ENCODE measurements at regions not wholly inside any gene's neighbourhood (a gene's known extent, or its start where the extent isn't known, plus 50 kb on each side); places are given as distances from the start of the nearest gene placed in this dataset.
"Not testable (repeated sequence)": the region's sequence is repeated elsewhere in the genome, so short reads cannot be mapped to it uniquely, and the experiment has no call there.

- TF ChIP-seq CTCF (IDR thresholded peaks at IDR 0.05; ENCODE audit: insufficient read depth, missing control alignments) = no peak
- DNase-seq (ENCODE audit: insufficient read length, low spot score) (no peak), FAIRE-seq (no peak)
Observed at GRCh38 chrX:131187206-131187605, 101.9 kb downstream of the IGSF1 start.

GRCh38 chrX:131170148-131170547 lies 112.0 kb downstream of the ARHGAP36 start:
- FAIRE-seq = no peak
- no peak for TF ChIP-seq CTCF (IDR thresholded peaks at IDR 0.05; ENCODE audit: insufficient read depth, missing control alignments)

GRCh38 chrX:131163645-131164044 lies 105.5 kb downstream of the ARHGAP36 start:
- not testable (repeated sequence) for DNase-seq (ENCODE audit: insufficient read length, low spot score); FAIRE-seq

More at GRCh38 chrX:131170148-131170547, 112.0 kb downstream of the ARHGAP36 start:
- DNase-seq (ENCODE audit: insufficient read length, low spot score) = no peak

GRCh38 chrX:131157656-131158055 lies 99.5 kb downstream of the ARHGAP36 start:
- DNase-seq (ENCODE audit: insufficient read length, low spot score); FAIRE-seq: not testable (repeated sequence)

GRCh38 chrX:131146702-131147101 lies 88.6 kb downstream of the ARHGAP36 start:
- no peak for TF ChIP-seq CTCF (IDR thresholded peaks at IDR 0.05; ENCODE audit: insufficient read depth, missing control alignments)
- FAIRE-seq = no peak

More at GRCh38 chrX:131146702-131147101, 88.6 kb downstream of the ARHGAP36 start:
- DNase-seq (ENCODE audit: insufficient read length, low spot score) = no peak
